Uterus (tissue), 3 donors: ENCODE measurements at regions not wholly inside any gene's neighbourhood (a gene's known extent, or its start where the extent isn't known, plus 50 kb on each side); places are given as distances from the start of the nearest gene placed in this dataset.

ENCODE experiments used
- DNase-seq, 2 donors: peaks; one replicate each; pipeline ENCODE4 v3.0.0-alpha.2; 2019 to 2020
- H3K27ac ChIP-seq, 2 donors: fragments of 200-600 bp; sonication (generic); 1 replicate in 1 of 2; 2 replicates in 1 of 2; pipeline ENCODE4 v1.5.1; 2016 to 2018
- H3K27me3 ChIP-seq, 2 donors: fragments of 200-600 bp; sonication (generic); one replicate each; pipeline ENCODE4 v1.5.1; 2018 to 2019; ENCODE audit warnings: control low read depth in 1 of 2
- H3K36me3 ChIP-seq, 2 donors: fragments of 200-600 bp; sonication (generic); one replicate each; pipeline ENCODE4 v1.5.1; 2019; ENCODE audit warnings: control low read depth in 1 of 2
- H3K4me1 ChIP-seq, 2 donors: fragments of 200-600 bp; sonication (generic); one replicate each; pipeline ENCODE4 v1.5.1; 2018 to 2019; ENCODE audit warnings: control low read depth in 1 of 2
- H3K4me3 ChIP-seq, 2 donors: fragments of 200-600 bp; sonication (generic); 1 replicate in 1 of 2; 2 replicates in 1 of 2; pipeline ENCODE4 v1.5.1; 2018 to 2019; ENCODE audit warnings: mild to moderate bottlenecking in 1 of 2
- H3K9me3 ChIP-seq, 2 donors: fragments of 200-600 bp; sonication (generic); one replicate each; pipeline ENCODE4 v1.5.1; 2019; ENCODE audit warnings: control low read depth in 1 of 2
- POLR2A ChIP-seq, 2 donors: fragments of 450-650 bp; IDR thresholded peaks; one replicate each; pipeline ENCODE4 v1.6.1; 2016; ENCODE audit warnings: antibody characterized with exemption in 2 of 2, mild to moderate bottlenecking in 1 of 2, moderate library complexity in 1 of 2
- intact Hi-C: fragments of 100-400 bp; cut with DNase I; formaldehyde crosslinking; loops from one replicate; pipeline ENCODE4 v1.15.1; 2023; ENCODE audit warnings: low total_unique reads
- TF ChIP-seq, protein P1 (sequence below), 4 experiments: fragments of 200-600 bp in 2 of 4; fragments of 450-650 bp in 2 of 4; sonication (generic) in 2 of 4; IDR thresholded peaks; one replicate each; pipeline ENCODE4 v1.5.1; 2016 to 2019; ENCODE audit warnings: antibody characterized with exemption in 4 of 4, mild to moderate bottlenecking in 2 of 4, moderate library complexity in 1 of 4
- donor health status: DM: yes; HTN: yes; CAD: no.

DNA sequence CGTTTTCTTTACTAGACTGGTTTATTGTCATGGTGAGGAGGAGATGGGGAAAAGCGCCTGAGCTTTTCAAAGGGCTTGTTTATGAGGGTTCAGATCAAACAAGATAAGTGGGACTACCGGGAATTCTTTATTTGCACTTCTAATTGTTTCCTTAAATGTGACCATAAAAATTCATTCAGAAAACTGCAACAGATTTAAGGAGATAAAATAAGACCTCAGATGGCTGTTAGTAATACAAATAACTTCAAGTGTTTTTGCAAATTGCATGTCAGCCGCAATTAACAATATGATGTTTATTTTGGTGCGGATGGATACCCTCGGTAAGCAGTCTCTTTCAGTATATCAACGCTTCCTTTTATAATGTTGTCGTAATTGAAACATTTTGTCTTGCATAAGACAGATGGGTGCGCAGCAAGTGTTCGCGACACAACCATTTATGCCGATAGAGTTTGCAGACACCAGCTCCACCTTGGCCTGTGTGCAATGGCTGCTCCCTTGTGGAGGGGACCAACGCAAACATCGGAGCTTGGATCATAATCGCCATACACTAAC is 151.0 kb downstream of the C4orf33 start:
- intact Hi-C loops, result no loop called here
- TF ChIP-seq, protein P1, sequence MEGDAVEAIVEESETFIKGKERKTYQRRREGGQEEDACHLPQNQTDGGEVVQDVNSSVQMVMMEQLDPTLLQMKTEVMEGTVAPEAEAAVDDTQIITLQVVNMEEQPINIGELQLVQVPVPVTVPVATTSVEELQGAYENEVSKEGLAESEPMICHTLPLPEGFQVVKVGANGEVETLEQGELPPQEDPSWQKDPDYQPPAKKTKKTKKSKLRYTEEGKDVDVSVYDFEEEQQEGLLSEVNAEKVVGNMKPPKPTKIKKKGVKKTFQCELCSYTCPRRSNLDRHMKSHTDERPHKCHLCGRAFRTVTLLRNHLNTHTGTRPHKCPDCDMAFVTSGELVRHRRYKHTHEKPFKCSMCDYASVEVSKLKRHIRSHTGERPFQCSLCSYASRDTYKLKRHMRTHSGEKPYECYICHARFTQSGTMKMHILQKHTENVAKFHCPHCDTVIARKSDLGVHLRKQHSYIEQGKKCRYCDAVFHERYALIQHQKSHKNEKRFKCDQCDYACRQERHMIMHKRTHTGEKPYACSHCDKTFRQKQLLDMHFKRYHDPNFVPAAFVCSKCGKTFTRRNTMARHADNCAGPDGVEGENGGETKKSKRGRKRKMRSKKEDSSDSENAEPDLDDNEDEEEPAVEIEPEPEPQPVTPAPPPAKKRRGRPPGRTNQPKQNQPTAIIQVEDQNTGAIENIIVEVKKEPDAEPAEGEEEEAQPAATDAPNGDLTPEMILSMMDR (IDR thresholded peaks at IDR 0.05), result no peak
- no peak for TF ChIP-seq POLR2A (IDR thresholded peaks at IDR 0.05)
- Histone ChIP-seq H3K27ac (no peak overlapping the region), H3K4me1 (no peaks in the 10 kb centered on the region), H3K27me3 (no peaks in the 10 kb centered on the region), H3K9me3 (no peaks in the 10 kb centered on the region), H3K36me3 (no peaks in the 10 kb centered on the region), H3K4me3 (no peak overlapping the region)
- no peak for DNase-seq

DNA sequence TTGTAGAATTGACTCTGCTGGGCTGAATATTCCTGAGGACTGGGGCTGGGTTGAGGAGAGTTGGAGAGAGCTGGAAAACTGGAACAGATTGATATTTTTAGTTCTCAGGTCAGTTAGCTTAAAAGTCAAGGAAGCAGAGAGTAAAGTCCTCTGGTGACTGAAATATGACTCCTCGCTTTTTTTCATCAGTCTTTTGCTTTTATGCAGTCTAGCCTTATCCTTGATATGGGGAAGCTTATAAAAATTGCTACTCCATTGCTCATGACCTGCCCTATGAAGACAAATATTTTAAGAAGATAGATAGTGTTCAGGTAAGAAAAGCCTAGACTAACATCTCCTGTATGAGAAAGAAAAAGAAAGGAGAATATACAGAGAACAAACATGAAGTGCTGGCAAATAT is 152.7 kb downstream of the C4orf33 start:
- no peaks in the 10 kb centered on the region for H3K4me1 ChIP-seq
- no peak overlapping the region for H3K4me3 ChIP-seq
- DNase-seq, result no peak
- no peaks in the 10 kb centered on the region for H3K9me3 ChIP-seq
- intact Hi-C loops, result no loop called here
- TF ChIP-seq, protein P1 (IDR thresholded peaks at IDR 0.05), result no peak
- TF ChIP-seq POLR2A (IDR thresholded peaks at IDR 0.05), result no peak
- H3K36me3 ChIP-seq, result no peaks in the 10 kb centered on the region
- no peak overlapping the region for H3K27ac ChIP-seq
- no peaks in the 10 kb centered on the region for H3K27me3 ChIP-seq

DNA sequence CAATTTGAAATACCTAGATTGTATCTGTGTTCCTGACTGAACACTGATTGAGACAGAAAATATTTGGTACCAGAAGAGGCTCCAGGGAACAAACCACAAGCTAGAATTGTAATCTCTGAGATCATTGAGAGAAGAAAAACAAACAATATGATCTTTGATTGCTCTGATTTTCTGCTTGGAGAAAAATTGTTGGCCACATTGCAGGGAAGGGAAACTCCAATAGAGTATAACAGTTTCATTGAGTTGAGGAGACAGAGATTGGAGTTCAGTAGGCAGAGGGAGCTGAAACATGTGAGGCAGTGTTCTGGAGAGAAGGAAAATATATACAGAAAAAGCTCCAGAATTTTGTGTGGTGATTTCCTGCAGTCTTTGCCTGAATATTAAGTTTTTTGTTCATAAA is 158.2 kb downstream of the C4orf33 start:
- intact Hi-C loops, result no loop called here
- Histone ChIP-seq H3K4me1 (no peaks in the 10 kb centered on the region), H3K36me3 (no peaks in the 10 kb centered on the region), H3K9me3 (no peaks in the 10 kb centered on the region), H3K4me3 (no peak overlapping the region), H3K27me3 (no peaks in the 10 kb centered on the region), H3K27ac (no peak overlapping the region)
- TF ChIP-seq, protein P1 (IDR thresholded peaks at IDR 0.05), result no peak
- TF ChIP-seq POLR2A (IDR thresholded peaks at IDR 0.05), result no peak
- DNase-seq, result no peak

DNA sequence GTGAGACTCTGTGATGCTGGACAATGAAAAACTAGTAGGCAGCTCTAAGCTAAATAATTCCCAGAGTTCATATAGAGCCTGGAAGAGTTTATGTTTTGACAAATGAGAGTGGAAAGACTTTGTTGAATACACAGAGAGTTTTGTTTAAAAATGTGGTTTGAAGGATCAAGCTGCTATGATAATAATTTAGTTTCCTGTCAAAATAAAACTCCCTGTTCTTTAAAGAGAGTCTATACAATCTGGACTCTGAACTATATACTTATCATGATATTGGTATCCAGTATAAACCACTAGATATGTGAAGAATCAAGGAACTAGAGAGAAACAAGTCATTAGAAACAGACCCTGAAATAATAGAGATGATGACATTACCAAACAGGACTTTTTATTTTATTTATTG is 158.6 kb downstream of the C4orf33 start:
- H3K9me3 ChIP-seq, result no peaks in the 10 kb centered on the region
- H3K27ac ChIP-seq, result no peak overlapping the region
- H3K36me3 ChIP-seq, result no peaks in the 10 kb centered on the region
- H3K4me3 ChIP-seq, result no peak overlapping the region
- intact Hi-C loops, result no loop called here
- TF ChIP-seq POLR2A (IDR thresholded peaks at IDR 0.05), result no peak
- TF ChIP-seq, protein P1 (IDR thresholded peaks at IDR 0.05), result no peak
- H3K27me3 ChIP-seq, result no peaks in the 10 kb centered on the region
- no peaks in the 10 kb centered on the region for H3K4me1 ChIP-seq
- DNase-seq, result no peak

DNA sequence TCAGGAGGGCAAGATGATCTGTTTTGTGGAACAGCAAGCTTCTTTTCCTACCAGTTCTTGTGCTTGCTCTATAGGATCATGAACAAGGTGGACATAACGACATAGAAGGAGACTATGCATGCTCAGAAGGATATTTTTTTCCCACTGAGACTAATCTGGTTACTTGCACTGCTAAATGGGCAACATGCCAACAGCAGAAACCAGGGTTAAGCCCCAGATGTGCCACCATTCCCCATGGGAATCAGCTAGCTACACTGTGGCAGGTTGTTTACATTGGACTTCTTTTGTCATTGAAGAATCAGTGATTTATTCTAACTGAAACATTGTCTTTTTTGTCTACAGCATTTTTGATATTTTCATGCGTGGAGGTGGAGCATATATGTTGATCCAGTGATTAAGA is 165.6 kb downstream of the C4orf33 start:
- TF ChIP-seq, protein P1 (IDR thresholded peaks at IDR 0.05), result no peak
- no peak for TF ChIP-seq POLR2A (IDR thresholded peaks at IDR 0.05)
- intact Hi-C loops, result no loop called here

More for the DNA sequence above, 165.6 kb downstream of the C4orf33 start:
- H3K4me1 ChIP-seq, result no peaks in the 10 kb centered on the region
- no peak for DNase-seq
- no peak overlapping the region for H3K27ac ChIP-seq
- no peaks in the 10 kb centered on the region for H3K36me3 ChIP-seq
- no peak overlapping the region for H3K4me3 ChIP-seq
- no peaks in the 10 kb centered on the region for H3K27me3 ChIP-seq
- H3K9me3 ChIP-seq, result no peaks in the 10 kb centered on the region
